ENCODE measurements at regions not wholly inside any gene's neighbourhood (a gene's known extent, or its start where the extent isn't known, plus 50 kb on each side); places are given as distances from the start of the nearest gene placed in this dataset.

DNA sequence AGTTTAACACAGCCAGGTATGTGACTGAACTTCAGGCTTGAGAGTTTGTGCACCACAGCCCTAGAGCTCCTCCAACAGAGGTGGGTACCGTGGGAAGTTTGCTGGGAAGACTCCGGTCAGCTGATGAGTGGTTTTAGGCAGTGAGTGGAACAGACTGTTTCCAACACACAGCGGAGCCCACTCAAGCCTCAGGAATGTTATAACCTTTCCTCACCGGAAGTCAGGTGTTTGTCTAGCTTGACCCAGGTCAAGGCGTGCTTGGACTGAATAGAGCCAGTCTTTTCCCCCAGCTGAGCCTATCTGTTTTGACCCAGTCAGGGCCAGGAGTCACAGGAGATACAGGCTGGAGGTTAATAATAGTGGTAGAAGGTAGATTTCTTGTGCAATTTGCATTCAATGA lies 138.4 kb upstream of the PARP11 start:
- no peak overlapping the region for H3K9ac ChIP-seq
- H2AFZ ChIP-seq (ENCODE audit: low read depth), result no peak overlapping the region
- no peaks in the 10 kb centered on the region for H3K27me3 ChIP-seq (ENCODE audit: insufficient read depth, low read depth)
- TF ChIP-seq CTCF (conservative IDR thresholded peaks at IDR 0.05; ENCODE audit: low read depth, low read length), result no peak
- H3K4me1 ChIP-seq (ENCODE audit: low read depth, poor library complexity, severe bottlenecking), result no peaks in the 10 kb centered on the region
- no peak overlapping the region for H3K4me2 ChIP-seq
- no peak overlapping the region for H3K27ac ChIP-seq
- H3K36me3 ChIP-seq (ENCODE audit: insufficient read depth), result no peaks in the 10 kb centered on the region
- no peak overlapping the region for H3K4me3 ChIP-seq (IDR thresholded peaks at IDR 0.05; ENCODE audit: insufficient read depth, low read depth, low read length)
- no peaks in the 10 kb centered on the region for H3K79me2 ChIP-seq (ENCODE audit: insufficient read depth, low read depth)
- no peaks in the 10 kb centered on the region for H4K20me1 ChIP-seq (ENCODE audit: insufficient read depth)

DNA sequence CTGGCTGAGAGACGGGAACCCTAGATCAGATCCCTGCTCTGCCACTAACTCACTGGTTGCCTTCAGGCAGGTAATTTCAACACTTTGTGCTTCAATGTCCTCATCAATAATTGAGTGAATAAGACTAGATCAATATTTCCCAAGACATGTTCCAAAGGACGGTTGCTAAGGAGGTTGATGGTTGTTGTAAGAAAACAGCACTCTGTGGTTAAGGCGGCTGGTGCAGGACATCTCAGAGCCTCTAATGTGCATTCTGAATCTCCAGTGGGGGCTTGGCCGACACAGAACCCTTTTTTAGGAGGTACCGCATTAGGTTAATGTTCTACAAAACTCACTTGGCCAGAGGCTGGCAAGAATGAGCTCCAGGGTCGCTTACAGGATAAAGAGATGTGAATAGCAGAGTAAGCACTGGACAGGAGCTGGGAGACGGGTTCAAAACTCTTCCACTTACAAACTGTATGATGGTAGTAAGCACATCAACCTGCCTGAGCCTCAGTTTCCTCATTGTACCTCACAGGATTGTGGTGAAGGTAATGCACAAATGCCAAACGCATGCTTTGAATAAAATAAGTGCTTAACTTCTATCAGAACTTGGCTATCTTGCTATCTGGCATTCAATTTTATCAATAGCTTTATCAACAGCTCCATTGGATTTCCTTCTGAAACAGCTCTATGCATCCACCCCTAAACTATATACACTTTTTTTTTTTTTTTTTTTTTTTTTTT lies 136.9 kb upstream of the PARP11 start:
- H3K36me3 ChIP-seq (ENCODE audit: insufficient read depth), result no peaks in the 10 kb centered on the region
- no peaks in the 10 kb centered on the region for H4K20me1 ChIP-seq (ENCODE audit: insufficient read depth)
- no peaks in the 10 kb centered on the region for H3K27me3 ChIP-seq (ENCODE audit: insufficient read depth, low read depth)
- no peaks in the 10 kb centered on the region for H3K4me1 ChIP-seq (ENCODE audit: low read depth, poor library complexity, severe bottlenecking)
- no peak overlapping the region for H2AFZ ChIP-seq (ENCODE audit: low read depth)
- no peak overlapping the region for H3K27ac ChIP-seq
- no peak overlapping the region for H3K4me2 ChIP-seq
- no peak for TF ChIP-seq CTCF (conservative IDR thresholded peaks at IDR 0.05; ENCODE audit: low read depth, low read length)
- H3K4me3 ChIP-seq (IDR thresholded peaks at IDR 0.05; ENCODE audit: insufficient read depth, low read depth, low read length), result no peak overlapping the region
- H3K79me2 ChIP-seq (ENCODE audit: insufficient read depth, low read depth), result no peaks in the 10 kb centered on the region
- H3K9ac ChIP-seq, result no peak overlapping the region

- no peaks in the 10 kb centered on the region for H4K20me1 ChIP-seq (ENCODE audit: insufficient read depth)
- H3K27ac ChIP-seq, result no peak overlapping the region
- no peak overlapping the region for H2AFZ ChIP-seq (ENCODE audit: low read depth)
- H3K4me3 ChIP-seq (IDR thresholded peaks at IDR 0.05; ENCODE audit: insufficient read depth, low read depth, low read length), result no peak overlapping the region
- H3K9ac ChIP-seq, result no peak overlapping the region
- no peaks in the 10 kb centered on the region for H3K79me2 ChIP-seq (ENCODE audit: insufficient read depth, low read depth)
- no peaks in the 10 kb centered on the region for H3K27me3 ChIP-seq (ENCODE audit: insufficient read depth, low read depth)
- no peaks in the 10 kb centered on the region for H3K4me1 ChIP-seq (ENCODE audit: low read depth, poor library complexity, severe bottlenecking)
- H3K4me2 ChIP-seq, result no peak overlapping the region
- no peaks in the 10 kb centered on the region for H3K36me3 ChIP-seq (ENCODE audit: insufficient read depth)
- TF ChIP-seq CTCF (conservative IDR thresholded peaks at IDR 0.05; ENCODE audit: low read depth, low read length), result no peak
These were observed 133.5 kb upstream of the PARP11 start for GRCh38 chr12:4006743-4007142.

GRCh38 chr12:4005851-4006430 lies 132.7 kb upstream of the PARP11 start:
- H3K36me3 ChIP-seq (ENCODE audit: insufficient read depth), result no peaks in the 10 kb centered on the region
- H3K4me3 ChIP-seq (IDR thresholded peaks at IDR 0.05; ENCODE audit: insufficient read depth, low read depth, low read length), result no peak overlapping the region
- H3K79me2 ChIP-seq (ENCODE audit: insufficient read depth, low read depth), result no peaks in the 10 kb centered on the region
- no peak overlapping the region for H3K9ac ChIP-seq
- no peak overlapping the region for H3K27ac ChIP-seq
- no peaks in the 10 kb centered on the region for H3K4me1 ChIP-seq (ENCODE audit: low read depth, poor library complexity, severe bottlenecking)
- no peak overlapping the region for H3K4me2 ChIP-seq
- H4K20me1 ChIP-seq (ENCODE audit: insufficient read depth), result no peaks in the 10 kb centered on the region
- H2AFZ ChIP-seq (ENCODE audit: low read depth), result no peak overlapping the region
- no peaks in the 10 kb centered on the region for H3K27me3 ChIP-seq (ENCODE audit: insufficient read depth, low read depth)
- TF ChIP-seq CTCF (conservative IDR thresholded peaks at IDR 0.05; ENCODE audit: low read depth, low read length), result no peak

All from KMS-11 (cell line).